HG03103 (cell line): ENCODE measurements at regions not wholly inside any gene's neighbourhood (a gene's known extent, or its start where the extent isn't known, plus 50 kb on each side); places are given as distances from the start of the nearest gene placed in this dataset.

Source experiments
- ATAC-seq: cut with Tn5 transposase; IDR thresholded peaks from one replicate; pipeline ENCODE4 v1.9.1; 2021; ENCODE audit warnings: low read depth; ENCODE audit not compliant: unreplicated experiment

- ATAC-seq: no peak
Observed at GRCh38 chr18:77895250-77895649, 645.6 kb downstream of the GALR1 start.

GRCh38 chr18:77896586-77897252 is 647.1 kb downstream of the GALR1 start:
- ATAC-seq: no peak

GRCh38 chr18:77897606-77898005 is 648.0 kb downstream of the GALR1 start:
- no peak for ATAC-seq

- peak; percentile 99 for ATAC-seq
Observed at GRCh38 chr18:77899972-77900754, 650.5 kb downstream of the GALR1 start.

- ATAC-seq: no peak
Observed at GRCh38 chr18:77905011-77905410, 655.4 kb downstream of the GALR1 start.

GRCh38 chr18:77905449-77906055 is 655.9 kb downstream of the GALR1 start:
- ATAC-seq: no peak

- ATAC-seq: no peak
Observed at GRCh38 chr18:77906103-77906892, 656.6 kb downstream of the GALR1 start.

GRCh38 chr18:77910347-77910746 is 660.7 kb downstream of the GALR1 start:
- no peak for ATAC-seq

GRCh38 chr18:77911971-77912605 is 662.4 kb downstream of the GALR1 start:
- no peak for ATAC-seq

GRCh38 chr18:77918730-77919129 is 669.1 kb downstream of the GALR1 start:
- ATAC-seq: no peak

GRCh38 chr18:77919923-77920322 is 670.3 kb downstream of the GALR1 start:
- ATAC-seq: no peak

- no peak for ATAC-seq
Observed at GRCh38 chr18:77935342-77935741, 685.7 kb downstream of the GALR1 start.

- ATAC-seq: no peak
Observed at GRCh38 chr18:77940566-77940965, 690.9 kb downstream of the GALR1 start.

GRCh38 chr18:77944533-77944932 is 694.9 kb downstream of the GALR1 start:
- no peak for ATAC-seq

- no peak for ATAC-seq
Observed at GRCh38 chr18:77948567-77948966, 698.9 kb downstream of the GALR1 start.

- ATAC-seq: no peak
Observed at GRCh38 chr18:77949355-77949973, 699.8 kb downstream of the GALR1 start.

- ATAC-seq: no peak
Observed at GRCh38 chr18:77959248-77959647, 709.6 kb downstream of the GALR1 start.

GRCh38 chr18:77960791-77961410 is 711.3 kb downstream of the GALR1 start:
- no peak for ATAC-seq

GRCh38 chr18:77967071-77967470 is 717.4 kb downstream of the GALR1 start:
- ATAC-seq: no peak

- ATAC-seq: no peak
Observed at GRCh38 chr18:77967791-77968190, 718.1 kb downstream of the GALR1 start.
